ENCODE measurements at regions not wholly inside any gene's neighbourhood (a gene's known extent, or its start where the extent isn't known, plus 50 kb on each side); places are given as distances from the start of the nearest gene placed in this dataset.

DNA sequence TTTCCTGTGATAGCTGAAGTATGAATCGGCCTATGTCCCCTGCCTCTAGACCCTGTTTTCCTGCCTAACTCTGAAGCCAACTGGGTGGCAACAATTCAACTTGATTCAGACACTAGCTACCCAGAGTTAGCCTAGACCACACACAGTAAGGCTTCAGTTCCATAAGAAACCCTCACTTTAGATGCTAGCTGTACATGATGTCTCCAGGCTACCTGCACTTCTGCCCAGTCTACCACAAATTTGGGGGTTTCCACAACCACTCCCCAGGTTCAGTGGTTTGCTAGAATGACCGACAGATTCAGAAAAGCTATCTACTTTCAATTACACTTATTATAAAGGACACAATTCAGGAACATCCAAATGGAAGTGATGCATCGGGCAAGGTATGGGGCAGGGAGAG lies 119.4 kb upstream of the VLDLR start:
- no peak for DNase-seq (ENCODE audit: low spot score)
- TF ChIP-seq GABPB1 (CRISPR knock-in tag; IDR thresholded peaks at IDR 0.05) (no peak), MEIS2 (CRISPR knock-in tag; IDR thresholded peaks at IDR 0.05) (no peak), ETV6 (CRISPR knock-in tag; conservative IDR thresholded peaks at IDR 0.05) (no peak), AGO1 (IDR thresholded peaks at IDR 0.05; ENCODE audit: low read depth, low read length, poor library complexity, severe bottlenecking) (no peak), ZNF615 (CRISPR knock-in tag; IDR thresholded peaks at IDR 0.05; ENCODE audit: borderline replicate concordance) (no peak), MED13 (CRISPR knock-in tag; IDR thresholded peaks at IDR 0.05) (no peak), YY1 (IDR thresholded peaks at IDR 0.05; ENCODE audit: insufficient read depth, insufficient replicate concordance, low read depth, low read length) (no peak), MIXL1 (CRISPR knock-in tag; IDR thresholded peaks at IDR 0.05) (no peak), ZNF768 (CRISPR knock-in tag; IDR thresholded peaks at IDR 0.05) (no peak)
- TF ChIP-seq, protein P1, sequence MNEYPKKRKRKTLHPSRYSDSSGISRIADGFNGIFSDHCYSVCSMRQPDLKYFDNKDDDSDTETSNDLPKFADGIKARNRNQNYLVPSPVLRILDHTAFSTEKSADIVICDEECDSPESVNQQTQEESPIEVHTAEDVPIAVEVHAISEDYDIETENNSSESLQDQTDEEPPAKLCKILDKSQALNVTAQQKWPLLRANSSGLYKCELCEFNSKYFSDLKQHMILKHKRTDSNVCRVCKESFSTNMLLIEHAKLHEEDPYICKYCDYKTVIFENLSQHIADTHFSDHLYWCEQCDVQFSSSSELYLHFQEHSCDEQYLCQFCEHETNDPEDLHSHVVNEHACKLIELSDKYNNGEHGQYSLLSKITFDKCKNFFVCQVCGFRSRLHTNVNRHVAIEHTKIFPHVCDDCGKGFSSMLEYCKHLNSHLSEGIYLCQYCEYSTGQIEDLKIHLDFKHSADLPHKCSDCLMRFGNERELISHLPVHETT (CRISPR knock-in tag; conservative IDR thresholded peaks at IDR 0.05): no peak
- TF ChIP-seq, protein P2, sequence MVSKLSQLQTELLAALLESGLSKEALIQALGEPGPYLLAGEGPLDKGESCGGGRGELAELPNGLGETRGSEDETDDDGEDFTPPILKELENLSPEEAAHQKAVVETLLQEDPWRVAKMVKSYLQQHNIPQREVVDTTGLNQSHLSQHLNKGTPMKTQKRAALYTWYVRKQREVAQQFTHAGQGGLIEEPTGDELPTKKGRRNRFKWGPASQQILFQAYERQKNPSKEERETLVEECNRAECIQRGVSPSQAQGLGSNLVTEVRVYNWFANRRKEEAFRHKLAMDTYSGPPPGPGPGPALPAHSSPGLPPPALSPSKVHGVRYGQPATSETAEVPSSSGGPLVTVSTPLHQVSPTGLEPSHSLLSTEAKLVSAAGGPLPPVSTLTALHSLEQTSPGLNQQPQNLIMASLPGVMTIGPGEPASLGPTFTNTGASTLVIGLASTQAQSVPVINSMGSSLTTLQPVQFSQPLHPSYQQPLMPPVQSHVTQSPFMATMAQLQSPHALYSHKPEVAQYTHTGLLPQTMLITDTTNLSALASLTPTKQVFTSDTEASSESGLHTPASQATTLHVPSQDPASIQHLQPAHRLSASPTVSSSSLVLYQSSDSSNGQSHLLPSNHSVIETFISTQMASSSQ (IDR thresholded peaks at IDR 0.05; ENCODE audit: low read depth): no peak
- TF ChIP-seq, protein P2 (CRISPR knock-in tag; IDR thresholded peaks at IDR 0.05; ENCODE audit: borderline replicate concordance): no peak
- TF ChIP-seq, protein P3, sequence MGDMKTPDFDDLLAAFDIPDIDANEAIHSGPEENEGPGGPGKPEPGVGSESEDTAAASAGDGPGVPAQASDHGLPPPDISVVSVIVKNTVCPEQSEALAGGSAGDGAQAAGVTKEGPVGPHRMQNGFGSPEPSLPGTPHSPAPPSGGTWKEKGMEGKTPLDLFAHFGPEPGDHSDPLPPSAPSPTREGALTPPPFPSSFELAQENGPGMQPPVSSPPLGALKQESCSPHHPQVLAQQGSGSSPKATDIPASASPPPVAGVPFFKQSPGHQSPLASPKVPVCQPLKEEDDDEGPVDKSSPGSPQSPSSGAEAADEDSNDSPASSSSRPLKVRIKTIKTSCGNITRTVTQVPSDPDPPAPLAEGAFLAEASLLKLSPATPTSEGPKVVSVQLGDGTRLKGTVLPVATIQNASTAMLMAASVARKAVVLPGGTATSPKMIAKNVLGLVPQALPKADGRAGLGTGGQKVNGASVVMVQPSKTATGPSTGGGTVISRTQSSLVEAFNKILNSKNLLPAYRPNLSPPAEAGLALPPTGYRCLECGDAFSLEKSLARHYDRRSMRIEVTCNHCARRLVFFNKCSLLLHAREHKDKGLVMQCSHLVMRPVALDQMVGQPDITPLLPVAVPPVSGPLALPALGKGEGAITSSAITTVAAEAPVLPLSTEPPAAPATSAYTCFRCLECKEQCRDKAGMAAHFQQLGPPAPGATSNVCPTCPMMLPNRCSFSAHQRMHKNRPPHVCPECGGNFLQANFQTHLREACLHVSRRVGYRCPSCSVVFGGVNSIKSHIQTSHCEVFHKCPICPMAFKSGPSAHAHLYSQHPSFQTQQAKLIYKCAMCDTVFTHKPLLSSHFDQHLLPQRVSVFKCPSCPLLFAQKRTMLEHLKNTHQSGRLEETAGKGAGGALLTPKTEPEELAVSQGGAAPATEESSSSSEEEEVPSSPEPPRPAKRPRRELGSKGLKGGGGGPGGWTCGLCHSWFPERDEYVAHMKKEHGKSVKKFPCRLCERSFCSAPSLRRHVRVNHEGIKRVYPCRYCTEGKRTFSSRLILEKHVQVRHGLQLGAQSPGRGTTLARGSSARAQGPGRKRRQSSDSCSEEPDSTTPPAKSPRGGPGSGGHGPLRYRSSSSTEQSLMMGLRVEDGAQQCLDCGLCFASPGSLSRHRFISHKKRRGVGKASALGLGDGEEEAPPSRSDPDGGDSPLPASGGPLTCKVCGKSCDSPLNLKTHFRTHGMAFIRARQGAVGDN (CRISPR knock-in tag; IDR thresholded peaks at IDR 0.05): no peak
- Histone ChIP-seq H3K4me2 (ENCODE audit: low read depth, low read length) (no peak overlapping the region), H3K9ac (ENCODE audit: insufficient read depth, low read depth, low read length) (no peak overlapping the region), H3K36me3 (replicated peaks in 1 of 2; ENCODE audit: control insufficient read depth in 1 of 2, insufficient read depth in 2 of 2, low read length in 2 of 2) (no peaks in the 10 kb centered on the region), H3K27me3 (ENCODE audit: control insufficient read depth in 1 of 2, insufficient read depth in 2 of 2, low read length in 2 of 2) (0 out of 5 replicates have a peak, but pooled peaks cover 0 to 3% of the 10 kb centered on the region in 2 experiments), H2AFZ (ENCODE audit: low read length) (no peak overlapping the region), H3K4me1 (ENCODE audit: insufficient read depth, low read length) (no peaks in the 10 kb centered on the region), H3K27ac (ENCODE audit: extremely low read length, insufficient read depth, low read length) (no peak overlapping the region), H3K4me3 (replicated peaks in 1 of 3; ENCODE audit: insufficient read depth in 1 of 3, low read depth in 2 of 3, low read length in 3 of 3) (no peak overlapping the region), H3K9me3 (ENCODE audit: low read length) (no peaks in the 10 kb centered on the region), H3K79me2 (ENCODE audit: insufficient read depth, low read length) (no peaks in the 10 kb centered on the region), H4K20me1 (ENCODE audit: insufficient read depth, low read length) (no peaks in the 10 kb centered on the region)
- ChIA-PET CTCF (ENCODE audit: low intra/inter-chr PET ratio, low total read pairs) (no interaction called here), POLR2A (no interaction called here)
- no peak for ATAC-seq
- WGBS (ENCODE audit: low lambda C conversion rate): 38% methylated on average over 3 of the region's 3 CpGs
- intact Hi-C loops (cut with micrococcal nuclease; ENCODE audit: unreplicated experiment): no loop called here
- BruUV-seq (replicated peaks): no TSS peak
- FAIRE-seq: no peak
- in situ Hi-C loops (cut with HindIII; ENCODE audit: extremely low pct_ligation_motif_present, low pct_unique_long_range_greater_than_20kb): no loop called here

All from HepG2 (cell line).